ENCODE measurements at regions not wholly inside any gene's neighbourhood (a gene's known extent, or its start where the extent isn't known, plus 50 kb on each side); places are given as distances from the start of the nearest gene placed in this dataset.
"Not testable (repeated sequence)": the region's sequence is repeated elsewhere in the genome, so short reads cannot be mapped to it uniquely, and the experiment has no call there.

DNA sequence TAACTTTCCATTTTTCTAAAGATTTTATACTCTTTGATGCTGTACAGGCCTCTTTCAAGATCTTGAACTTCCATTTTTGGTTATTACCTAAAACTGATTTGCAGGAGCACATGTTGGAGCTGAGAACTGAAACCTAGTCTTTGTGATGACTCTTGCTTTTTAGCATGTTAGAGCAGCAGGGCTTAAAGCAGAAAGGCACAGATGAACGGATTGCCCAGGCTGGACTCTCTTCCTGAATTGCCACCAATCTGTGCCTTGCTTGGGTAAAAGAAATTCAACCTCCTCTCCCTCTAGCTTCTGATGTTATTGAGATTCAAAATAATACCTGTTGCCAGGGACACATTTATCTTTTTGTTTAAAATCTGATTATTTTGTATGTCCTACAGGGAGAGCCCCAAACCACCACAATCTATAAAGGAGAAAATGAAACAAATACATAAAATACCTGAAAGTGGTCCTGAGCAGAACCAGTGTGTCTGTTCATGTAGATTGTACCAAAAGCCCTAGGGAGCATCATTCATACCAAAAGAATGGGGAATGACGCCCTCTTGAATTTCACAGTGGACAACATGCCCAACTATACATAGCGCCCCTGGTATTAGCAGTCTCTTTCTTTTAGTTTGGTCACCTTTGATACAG, 277.0 kb upstream of the MAP2 start:
- no peak for DNase-seq (ENCODE audit: low read depth in 4 of 4, low spot score in 1 of 4)

DNA sequence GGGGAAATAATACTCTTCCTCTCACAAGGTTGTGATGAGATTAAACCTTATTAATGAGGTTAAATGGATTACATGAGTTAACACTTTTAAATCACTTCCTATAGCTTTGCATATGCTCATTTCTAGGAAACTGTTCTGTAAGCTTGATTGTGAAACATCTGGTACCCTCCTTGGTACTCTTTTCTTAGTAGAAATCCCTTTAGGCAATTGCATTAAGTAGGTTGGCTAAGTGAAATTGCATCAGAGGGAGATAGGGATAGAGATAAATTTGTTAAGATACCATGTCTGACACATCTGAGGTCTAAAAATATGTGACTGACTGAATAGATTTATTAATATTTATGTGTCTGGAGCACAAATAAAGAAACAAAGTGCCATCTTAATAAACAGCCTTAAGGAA, 275.9 kb upstream of the MAP2 start:
- DNase-seq (ENCODE audit: low read depth in 4 of 4, low spot score in 1 of 4): no peak

DNA sequence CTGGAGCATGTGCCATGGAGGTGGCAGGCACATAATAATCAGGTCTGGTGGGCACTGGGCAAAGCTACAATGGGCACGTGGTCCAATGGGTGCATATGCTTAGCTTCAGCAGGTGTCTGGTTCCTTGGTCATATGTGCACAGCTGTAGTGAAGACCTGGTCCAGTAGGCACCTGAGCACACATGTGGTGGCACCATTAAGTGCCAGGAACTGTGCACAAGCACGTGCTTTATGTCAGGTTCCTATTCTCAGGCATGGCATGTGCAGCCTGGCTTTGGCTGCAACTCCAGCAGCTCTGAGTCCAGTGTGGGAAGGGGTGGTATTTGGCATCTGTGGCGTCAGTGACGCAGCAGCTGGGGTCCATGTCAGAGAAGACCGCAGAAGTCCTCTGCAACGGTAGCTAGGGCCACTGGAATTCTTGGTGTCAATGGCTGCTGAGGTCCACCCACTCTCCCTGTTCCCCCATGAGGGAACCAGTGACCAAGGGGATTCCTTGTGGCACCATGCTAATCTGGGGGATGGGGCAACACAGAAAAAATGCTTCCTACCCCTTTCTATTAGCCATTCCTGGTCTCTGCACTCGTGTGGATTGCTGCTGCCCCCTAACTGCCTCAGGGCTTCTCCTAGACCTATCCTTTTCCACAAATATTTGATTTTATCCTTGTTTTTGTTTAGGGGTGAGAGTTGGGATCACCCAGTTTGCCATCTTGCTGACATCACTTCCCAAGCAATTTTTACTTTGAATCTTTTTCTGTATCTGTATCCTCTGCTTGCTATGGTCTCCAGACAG, 262.9 kb upstream of the MAP2 start:
- no peak for DNase-seq (ENCODE audit: low read depth in 4 of 4, low spot score in 1 of 4)

GRCh38 chr2:209162129-209162528, 261.7 kb upstream of the MAP2 start:
- no peak for DNase-seq (ENCODE audit: low read depth in 4 of 4, low spot score in 1 of 4)

- no peak for DNase-seq (ENCODE audit: low read depth in 4 of 4, low spot score in 1 of 4)
Measured at GRCh38 chr2:209181984-209182383, 241.9 kb upstream of the MAP2 start.

DNA sequence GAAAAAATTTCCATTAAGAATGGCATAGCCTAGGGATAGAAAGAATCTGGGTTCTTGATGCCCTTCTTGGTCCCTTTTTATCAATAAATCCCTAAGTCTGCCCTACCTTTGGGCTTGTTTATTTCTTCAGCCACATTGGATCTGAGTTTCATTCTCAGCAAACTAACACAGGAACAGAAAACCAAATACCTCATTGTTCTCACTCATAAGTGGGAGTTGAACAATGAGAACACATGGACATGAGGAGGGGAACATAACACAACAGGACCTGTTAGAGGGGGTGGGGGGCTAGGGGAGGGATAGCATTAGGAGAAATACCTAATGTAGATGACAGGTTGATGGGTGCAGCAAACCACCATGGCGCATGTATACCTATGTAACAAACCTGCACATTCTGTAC, 237.0 kb upstream of the MAP2 start:
- DNase-seq (ENCODE audit: low read depth in 4 of 4, low spot score in 1 of 4): not testable (repeated sequence)

DNA sequence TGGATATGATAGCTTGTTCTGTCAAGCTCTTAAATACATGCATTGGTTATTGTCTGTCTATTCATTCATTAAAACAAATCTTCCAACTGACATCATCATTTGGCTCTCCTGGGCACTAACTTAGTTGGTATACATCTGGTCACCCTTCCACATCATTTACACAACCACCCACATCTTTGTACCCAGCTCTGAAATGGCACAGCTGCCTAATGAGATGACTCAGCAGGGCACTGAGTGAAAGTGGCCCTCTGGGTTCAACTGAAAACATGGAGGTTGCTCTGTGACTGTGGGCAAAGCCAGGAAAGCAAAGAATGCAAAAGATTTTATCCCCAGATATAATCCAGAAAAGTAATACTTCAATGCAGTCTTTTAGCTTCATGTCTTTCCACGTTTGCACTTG, 234.0 kb upstream of the MAP2 start:
- DNase-seq (ENCODE audit: low read depth in 4 of 4, low spot score in 1 of 4): no peak

DNA sequence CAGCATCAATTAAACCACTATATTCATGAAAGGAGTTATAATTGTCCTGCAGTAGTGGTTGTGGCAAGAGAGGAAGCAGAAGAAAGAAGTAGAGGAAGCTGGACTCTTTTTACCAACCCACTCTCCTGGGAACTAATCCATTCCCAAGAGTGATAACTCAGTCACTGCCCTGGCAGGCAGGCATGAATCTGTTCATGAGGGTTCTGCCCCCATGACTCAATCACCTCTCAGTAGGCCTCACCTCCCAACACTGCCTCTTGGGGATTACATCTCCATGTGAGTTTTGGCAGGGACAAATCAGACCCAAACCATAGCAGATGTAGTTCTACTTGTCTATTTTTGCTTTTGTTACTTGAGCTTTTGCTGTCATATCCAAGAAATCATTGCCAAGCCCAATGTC, 232.7 kb upstream of the MAP2 start:
- DNase-seq (ENCODE audit: low read depth in 4 of 4, low spot score in 1 of 4): no peak

DNA sequence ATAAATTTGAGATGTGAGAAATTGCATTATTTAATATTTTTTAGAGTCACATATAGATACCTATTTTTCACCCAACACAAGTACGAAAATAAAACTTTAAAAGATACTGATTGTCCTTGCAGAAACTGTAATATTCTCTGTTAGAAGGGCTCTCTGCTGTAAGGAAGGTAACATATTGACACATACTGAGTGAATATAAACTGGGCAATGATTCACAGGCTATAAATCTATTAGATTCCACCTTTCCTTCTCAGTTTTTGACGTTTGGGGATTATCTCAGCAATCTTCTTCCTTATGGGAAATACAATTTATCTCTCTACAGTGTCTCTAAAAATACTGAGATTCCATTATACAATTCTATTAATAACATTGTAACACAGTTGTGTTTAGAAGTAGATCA, 229.1 kb upstream of the MAP2 start:
- no peak for DNase-seq (ENCODE audit: low read depth in 4 of 4, low spot score in 1 of 4)

DNA sequence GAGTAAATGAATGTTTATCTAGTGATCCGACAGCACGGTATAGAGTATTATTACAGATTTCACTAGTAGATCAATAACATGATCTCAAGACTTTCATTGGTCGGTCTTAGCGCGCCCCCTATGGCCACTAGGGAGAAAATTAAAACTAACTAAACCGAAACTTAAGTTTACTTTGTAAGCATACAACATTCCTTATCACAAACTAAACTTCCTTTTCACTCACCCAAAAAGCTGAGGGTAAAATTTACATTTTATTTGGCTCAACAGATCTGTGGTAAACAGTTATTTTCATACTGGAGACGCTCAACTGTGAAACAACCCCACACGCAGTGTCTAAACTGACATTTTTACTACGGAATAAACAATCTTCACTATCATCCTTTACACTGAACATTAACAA, 215.6 kb upstream of the MAP2 start:
- no peak for DNase-seq (ENCODE audit: low read depth in 4 of 4, low spot score in 1 of 4)

DNA sequence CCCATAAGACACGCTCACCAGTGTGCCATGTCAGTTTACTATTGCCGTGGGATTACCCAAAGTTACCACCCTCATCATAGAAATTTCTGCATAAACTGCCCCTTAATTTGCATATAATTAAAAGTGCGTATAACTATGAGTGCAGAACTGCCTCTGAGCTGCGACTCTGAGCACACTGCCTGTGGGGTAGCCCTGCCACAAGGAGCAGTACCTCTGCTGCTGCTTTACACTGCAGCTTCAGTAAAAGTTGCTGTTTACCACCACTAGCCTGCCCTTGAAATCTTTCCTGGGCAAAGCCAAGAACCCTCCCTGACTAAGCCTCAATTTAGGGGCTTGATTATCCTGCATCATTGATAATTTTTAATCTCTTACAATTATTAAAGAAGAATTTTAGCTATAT, 213.9 kb upstream of the MAP2 start:
- DNase-seq (ENCODE audit: low read depth in 4 of 4, low spot score in 1 of 4): no peak

DNA sequence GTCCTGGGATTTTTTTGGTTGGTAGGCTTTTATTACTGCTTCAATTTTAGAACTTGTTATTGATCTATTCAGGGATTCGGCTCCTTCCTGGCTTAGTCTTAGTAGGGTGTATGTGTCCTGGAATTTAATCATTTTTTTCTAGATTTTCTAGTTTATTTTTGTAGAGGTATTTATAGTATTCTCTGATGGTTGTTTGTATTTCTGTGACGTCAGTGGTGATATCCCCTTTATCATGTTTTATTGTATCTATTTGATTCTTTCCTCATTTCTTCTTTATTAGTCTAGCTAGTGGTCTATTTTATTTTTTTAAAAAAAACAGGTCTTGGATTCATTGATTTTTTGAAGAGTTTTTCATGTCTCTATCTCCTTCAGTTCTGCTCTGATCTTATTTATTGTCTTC, 193.3 kb upstream of the MAP2 start:
- DNase-seq (ENCODE audit: low read depth in 4 of 4, low spot score in 1 of 4): no peak

DNA sequence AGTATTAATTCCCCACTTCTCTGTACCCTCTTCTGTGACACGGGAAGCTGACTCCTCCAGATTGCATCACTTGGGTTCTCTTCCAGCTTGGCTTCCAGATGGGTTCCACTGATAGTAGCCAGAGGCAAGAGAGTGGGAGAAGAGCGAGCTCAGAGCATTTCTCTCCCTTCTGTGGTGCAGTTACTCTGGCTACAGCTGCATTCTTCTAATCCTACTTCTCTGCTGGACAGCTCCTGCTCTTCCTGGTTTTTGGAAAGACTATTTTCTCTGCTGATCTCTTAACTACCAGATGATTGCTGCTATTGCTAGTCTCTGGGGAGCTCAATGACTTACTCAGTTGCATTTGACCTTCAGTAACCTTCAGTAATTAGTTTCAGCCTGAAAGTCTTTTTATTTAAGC, 187.5 kb upstream of the MAP2 start:
- no peak for DNase-seq (ENCODE audit: low read depth in 4 of 4, low spot score in 1 of 4)

- no peak for DNase-seq (ENCODE audit: low read depth in 4 of 4, low spot score in 1 of 4)
Measured at GRCh38 chr2:209238765-209239584, 184.9 kb upstream of the MAP2 start.

GRCh38 chr2:209239585-209239938, 184.3 kb upstream of the MAP2 start:
- DNase-seq (ENCODE audit: low read depth in 4 of 4, low spot score in 1 of 4): no peak

- DNase-seq (ENCODE audit: low read depth in 4 of 4, low spot score in 1 of 4): no peak
Measured at GRCh38 chr2:209240204-209240603, 183.6 kb upstream of the MAP2 start.

GRCh38 chr2:209253544-209253943, 170.3 kb upstream of the MAP2 start:
- DNase-seq (ENCODE audit: low read depth in 4 of 4, low spot score in 1 of 4): no peak

DNA sequence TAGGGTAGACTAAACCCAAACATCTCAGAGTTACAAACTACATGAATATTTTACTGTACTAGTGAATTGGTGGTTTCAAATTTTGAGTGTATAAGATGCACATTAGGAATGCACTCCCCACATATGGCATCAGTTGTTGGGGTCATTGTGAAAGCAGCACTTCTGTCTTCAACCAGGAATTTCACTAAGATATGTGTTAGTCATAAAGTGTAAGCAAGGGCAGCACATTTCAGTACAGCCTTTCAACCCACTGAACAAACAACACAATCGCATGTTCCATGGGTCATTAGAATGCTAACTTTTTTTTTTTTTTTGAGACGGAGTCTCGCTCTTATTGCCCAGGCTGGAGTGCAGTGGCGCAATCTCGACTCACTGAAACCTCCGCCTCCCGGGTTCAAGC, 164.1 kb upstream of the MAP2 start:
- no peak for DNase-seq (ENCODE audit: low read depth in 4 of 4, low spot score in 1 of 4)

GRCh38 chr2:209260281-209260680, 163.6 kb upstream of the MAP2 start:
- no peak for DNase-seq (ENCODE audit: low read depth in 4 of 4, low spot score in 1 of 4)

DNA sequence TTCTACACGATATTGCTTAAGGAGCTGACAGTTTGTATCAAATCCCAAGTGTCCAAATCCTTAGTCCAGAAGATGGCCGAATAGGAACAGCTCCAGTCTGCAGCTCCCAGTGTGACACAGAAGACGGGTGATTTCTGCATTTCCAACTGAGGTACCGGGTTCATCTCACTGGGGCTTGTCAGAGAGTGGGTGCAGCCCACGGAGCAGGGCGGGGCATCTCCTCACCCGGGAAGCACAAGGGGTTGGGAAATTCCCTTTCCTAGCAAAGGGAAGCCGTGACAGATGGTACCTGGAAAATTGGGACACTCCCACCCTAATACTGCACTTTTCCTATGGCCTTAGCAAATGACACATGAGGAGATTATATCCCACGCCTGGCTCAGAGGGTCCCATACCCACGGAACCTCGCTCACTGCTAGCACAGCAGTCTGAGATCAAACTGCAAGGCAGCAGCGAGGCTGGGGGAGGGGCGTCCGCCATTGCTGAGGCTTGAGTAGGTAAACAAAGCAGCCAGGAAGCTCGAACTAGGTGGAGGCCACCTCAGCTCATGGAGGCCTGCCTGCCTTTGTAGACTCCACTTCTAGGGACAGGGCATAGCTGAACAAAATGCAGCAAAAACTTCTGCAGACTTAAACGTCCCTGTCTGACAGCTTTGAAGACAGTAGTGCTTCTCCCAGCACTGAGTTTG, 162.3 kb upstream of the MAP2 start:
- not testable (repeated sequence) for DNase-seq (ENCODE audit: low read depth in 4 of 4, low spot score in 1 of 4)

- DNase-seq (ENCODE audit: low read depth in 4 of 4, low spot score in 1 of 4): no peak
Measured at GRCh38 chr2:209269024-209269423, 154.8 kb upstream of the MAP2 start.

DNA sequence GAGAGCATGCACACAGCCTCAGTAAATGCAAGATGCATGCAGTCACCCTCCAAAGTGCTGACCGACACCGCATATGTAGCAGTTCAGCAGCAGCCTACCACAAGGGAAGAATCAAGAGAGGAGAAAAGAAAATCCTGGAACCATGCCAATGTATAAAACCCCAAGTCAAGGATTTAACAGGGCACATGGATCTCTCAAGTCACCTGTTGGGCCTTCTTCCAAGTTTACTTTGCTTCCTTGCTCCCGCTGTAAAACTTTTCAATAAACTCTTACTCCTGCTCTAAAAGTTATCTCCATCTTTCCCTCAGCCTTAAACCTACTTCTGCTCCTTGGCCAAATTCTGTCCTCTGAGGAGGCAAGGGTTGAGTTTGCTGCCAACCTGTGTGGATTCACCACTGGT, 147.8 kb upstream of the MAP2 start:
- DNase-seq (ENCODE audit: low read depth in 4 of 4, low spot score in 1 of 4): no peak

All from stimulated activated CD4-positive, alpha-beta T cell treated with anti-CD3 and anti-CD28 coated beads, Interleukin-1b, Interleukin-23, amount 100 ng/mL, for 24 hours (primary cell).